ENCODE measurements at regions not wholly inside any gene's neighbourhood (a gene's known extent, or its start where the extent isn't known, plus 50 kb on each side); places are given as distances from the start of the nearest gene placed in this dataset.

DNA sequence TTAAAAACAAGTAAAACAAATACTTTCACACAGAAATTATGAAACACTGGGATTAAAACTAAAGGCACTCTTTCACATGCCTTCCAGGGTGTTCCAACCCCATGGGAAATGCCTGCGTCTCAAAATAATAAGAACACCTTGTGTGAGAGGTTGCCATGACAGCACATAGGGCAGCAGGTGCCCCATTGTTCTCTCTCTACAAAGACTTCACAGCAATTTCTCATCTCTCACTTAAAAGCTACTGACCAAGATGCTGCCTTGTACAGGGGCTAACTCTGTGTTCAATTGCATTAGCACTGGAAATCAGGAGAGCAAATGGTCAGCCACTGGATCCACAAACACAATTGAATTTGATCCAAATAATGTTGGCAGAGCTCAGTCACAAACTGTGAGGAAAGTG, 102.5 kb upstream of the GALNTL6 start:
- H3K4me3 Mint-ChIP-seq (ENCODE audit: unreplicated experiment), result no peak overlapping the region

DNA sequence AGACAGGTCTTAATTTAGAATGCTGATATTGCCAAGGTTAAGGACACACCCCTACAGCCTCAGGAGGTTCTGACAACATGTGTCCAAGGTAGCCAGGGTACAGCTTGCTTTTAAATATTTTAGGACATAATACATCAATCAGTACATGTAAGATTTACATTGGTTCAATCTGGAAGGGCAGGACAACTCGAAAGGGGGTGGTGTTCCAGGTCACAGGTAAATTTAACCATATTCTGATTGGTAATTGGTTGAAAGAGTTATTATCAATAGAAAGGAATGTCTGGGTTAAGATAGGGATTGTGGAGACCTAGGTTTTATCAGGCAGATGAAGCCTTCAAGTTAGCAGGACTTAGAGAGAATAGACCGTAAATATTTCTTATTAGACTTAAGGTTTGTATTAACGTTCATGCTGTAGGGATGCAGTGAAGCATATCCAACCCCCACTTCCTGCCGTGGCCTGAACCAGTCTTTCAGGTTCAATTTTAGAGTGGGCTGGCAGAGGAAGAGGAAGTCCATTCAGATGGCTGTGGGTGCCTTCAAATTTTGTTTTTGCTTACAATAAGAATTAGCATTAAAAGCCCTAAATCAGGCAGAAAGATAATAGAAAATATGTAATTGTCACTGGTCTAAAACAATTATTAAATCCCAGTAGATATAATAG, 136.5 kb upstream of the GALNTL6 start:
- Histone ChIP-seq H3K27me3 (ENCODE audit: insufficient read depth, low read length) (no peaks in the 10 kb centered on the region), H2AFZ (ENCODE audit: low read depth, low read length) (no peak overlapping the region), H3K9me3 (ENCODE audit: insufficient read depth, low read depth, low read length) (no peaks in the 10 kb centered on the region), H3K4me3 (ENCODE audit: insufficient read depth, low read depth, low read length) (no peak overlapping the region), H3K4me1 (ENCODE audit: insufficient read depth, low read length) (no peaks in the 10 kb centered on the region), H3K36me3 (ENCODE audit: insufficient read depth, low read length) (no peaks in the 10 kb centered on the region), H3K9ac (ENCODE audit: low read length) (no peak overlapping the region), H4K20me1 (ENCODE audit: insufficient read depth, low read length) (no peaks in the 10 kb centered on the region), H3K4me2 (ENCODE audit: low read length) (no peak overlapping the region), H3K27ac (ENCODE audit: low read depth, low read length) (no peak overlapping the region), H3K79me2 (ENCODE audit: insufficient read depth, low read length) (no peaks in the 10 kb centered on the region)
- Mint-ChIP-seq H3K36me3 (ENCODE audit: low read depth, unreplicated experiment) (no peaks in the 10 kb centered on the region), H3K4me1 (ENCODE audit: low read depth, unreplicated experiment) (no peaks in the 10 kb centered on the region), H3K27me3 (ENCODE audit: low read depth, unreplicated experiment) (no peaks in the 10 kb centered on the region), H3K4me3 (ENCODE audit: unreplicated experiment) (no peak overlapping the region), H3K27ac (ENCODE audit: unreplicated experiment) (no peak overlapping the region), H3K9me3 (ENCODE audit: unreplicated experiment) (peaks cover 2% of the 10 kb centered on the region)
- TF ChIP-seq EZH2 (IDR thresholded peaks at IDR 0.05; ENCODE audit: insufficient read depth, low read length), result no peak
- TF ChIP-seq, protein P1, sequence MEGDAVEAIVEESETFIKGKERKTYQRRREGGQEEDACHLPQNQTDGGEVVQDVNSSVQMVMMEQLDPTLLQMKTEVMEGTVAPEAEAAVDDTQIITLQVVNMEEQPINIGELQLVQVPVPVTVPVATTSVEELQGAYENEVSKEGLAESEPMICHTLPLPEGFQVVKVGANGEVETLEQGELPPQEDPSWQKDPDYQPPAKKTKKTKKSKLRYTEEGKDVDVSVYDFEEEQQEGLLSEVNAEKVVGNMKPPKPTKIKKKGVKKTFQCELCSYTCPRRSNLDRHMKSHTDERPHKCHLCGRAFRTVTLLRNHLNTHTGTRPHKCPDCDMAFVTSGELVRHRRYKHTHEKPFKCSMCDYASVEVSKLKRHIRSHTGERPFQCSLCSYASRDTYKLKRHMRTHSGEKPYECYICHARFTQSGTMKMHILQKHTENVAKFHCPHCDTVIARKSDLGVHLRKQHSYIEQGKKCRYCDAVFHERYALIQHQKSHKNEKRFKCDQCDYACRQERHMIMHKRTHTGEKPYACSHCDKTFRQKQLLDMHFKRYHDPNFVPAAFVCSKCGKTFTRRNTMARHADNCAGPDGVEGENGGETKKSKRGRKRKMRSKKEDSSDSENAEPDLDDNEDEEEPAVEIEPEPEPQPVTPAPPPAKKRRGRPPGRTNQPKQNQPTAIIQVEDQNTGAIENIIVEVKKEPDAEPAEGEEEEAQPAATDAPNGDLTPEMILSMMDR (IDR thresholded peaks at IDR 0.05; ENCODE audit: insufficient read depth, low read depth, low read length), result no peak
- FAIRE-seq (no peak), DNase-seq (ENCODE audit: low read depth) (no peak)

More for the DNA sequence above, 102.5 kb upstream of the GALNTL6 start:
- Histone ChIP-seq H3K27me3 (ENCODE audit: insufficient read depth, low read length) (no peaks in the 10 kb centered on the region), H3K36me3 (ENCODE audit: insufficient read depth, low read length) (no peaks in the 10 kb centered on the region), H3K4me1 (ENCODE audit: insufficient read depth, low read length) (no peaks in the 10 kb centered on the region), H3K9ac (ENCODE audit: low read length) (no peak overlapping the region), H3K4me3 (ENCODE audit: insufficient read depth, low read depth, low read length) (no peak overlapping the region), H3K79me2 (ENCODE audit: insufficient read depth, low read length) (no peaks in the 10 kb centered on the region), H3K27ac (ENCODE audit: low read depth, low read length) (no peak overlapping the region), H4K20me1 (ENCODE audit: insufficient read depth, low read length) (no peaks in the 10 kb centered on the region), H2AFZ (ENCODE audit: low read depth, low read length) (no peak overlapping the region), H3K4me2 (ENCODE audit: low read length) (no peak overlapping the region), H3K9me3 (ENCODE audit: insufficient read depth, low read depth, low read length) (peaks cover 5% of the 10 kb centered on the region)
- H3K4me1 Mint-ChIP-seq (ENCODE audit: low read depth, unreplicated experiment), result no peaks in the 10 kb centered on the region
- H3K27ac Mint-ChIP-seq (ENCODE audit: unreplicated experiment), result no peak overlapping the region
- DNase-seq (ENCODE audit: low read depth), result no peak
- H3K9me3 Mint-ChIP-seq (ENCODE audit: unreplicated experiment), result no peaks in the 10 kb centered on the region
- no peaks in the 10 kb centered on the region for H3K27me3 Mint-ChIP-seq (ENCODE audit: low read depth, unreplicated experiment)
- no peaks in the 10 kb centered on the region for H3K36me3 Mint-ChIP-seq (ENCODE audit: low read depth, unreplicated experiment)
- TF ChIP-seq, protein P1 (IDR thresholded peaks at IDR 0.05; ENCODE audit: insufficient read depth, low read depth, low read length), result no peak
- no peak for TF ChIP-seq EZH2 (IDR thresholded peaks at IDR 0.05; ENCODE audit: insufficient read depth, low read length)
- no peak for FAIRE-seq

- Mint-ChIP-seq H3K4me3 (ENCODE audit: unreplicated experiment) (no peak overlapping the region), H3K4me1 (ENCODE audit: low read depth, unreplicated experiment) (no peaks in the 10 kb centered on the region), H3K9me3 (ENCODE audit: unreplicated experiment) (peaks cover 2% of the 10 kb centered on the region), H3K27me3 (ENCODE audit: low read depth, unreplicated experiment) (no peaks in the 10 kb centered on the region), H3K36me3 (ENCODE audit: low read depth, unreplicated experiment) (no peaks in the 10 kb centered on the region), H3K27ac (ENCODE audit: unreplicated experiment) (no peak overlapping the region)
- Histone ChIP-seq H3K36me3 (ENCODE audit: insufficient read depth, low read length) (no peaks in the 10 kb centered on the region), H3K9me3 (ENCODE audit: insufficient read depth, low read depth, low read length) (no peaks in the 10 kb centered on the region), H4K20me1 (ENCODE audit: insufficient read depth, low read length) (no peaks in the 10 kb centered on the region), H3K4me3 (ENCODE audit: insufficient read depth, low read depth, low read length) (no peak overlapping the region), H3K27ac (ENCODE audit: low read depth, low read length) (no peak overlapping the region), H3K79me2 (ENCODE audit: insufficient read depth, low read length) (no peaks in the 10 kb centered on the region), H2AFZ (ENCODE audit: low read depth, low read length) (no peak overlapping the region), H3K9ac (ENCODE audit: low read length) (no peak overlapping the region), H3K4me1 (ENCODE audit: insufficient read depth, low read length) (no peaks in the 10 kb centered on the region), H3K4me2 (ENCODE audit: low read length) (no peak overlapping the region), H3K27me3 (ENCODE audit: insufficient read depth, low read length) (no peaks in the 10 kb centered on the region)
- TF ChIP-seq, protein P1 (IDR thresholded peaks at IDR 0.05; ENCODE audit: insufficient read depth, low read depth, low read length), result no peak
- TF ChIP-seq EZH2 (IDR thresholded peaks at IDR 0.05; ENCODE audit: insufficient read depth, low read length), result no peak
- DNase-seq (ENCODE audit: low read depth) (no peak), FAIRE-seq (no peak)
These were observed 138.4 kb upstream of the GALNTL6 start for GRCh38 chr4:171674781-171675180.

All from astrocyte (in vitro differentiated cells and primary cell).